Central memory CD4-positive, alpha-beta T cell (primary cell): ENCODE measurements at regions not wholly inside any gene's neighbourhood (a gene's known extent, or its start where the extent isn't known, plus 50 kb on each side); places are given as distances from the start of the nearest gene placed in this dataset.
A peak's percentile ranks its signal among the peaks of the same experiment; 100 is the strongest.

Experiments
- DNase-seq: peaks from one replicate; pipeline ENCODE4 v3.0.0; 2022

DNA sequence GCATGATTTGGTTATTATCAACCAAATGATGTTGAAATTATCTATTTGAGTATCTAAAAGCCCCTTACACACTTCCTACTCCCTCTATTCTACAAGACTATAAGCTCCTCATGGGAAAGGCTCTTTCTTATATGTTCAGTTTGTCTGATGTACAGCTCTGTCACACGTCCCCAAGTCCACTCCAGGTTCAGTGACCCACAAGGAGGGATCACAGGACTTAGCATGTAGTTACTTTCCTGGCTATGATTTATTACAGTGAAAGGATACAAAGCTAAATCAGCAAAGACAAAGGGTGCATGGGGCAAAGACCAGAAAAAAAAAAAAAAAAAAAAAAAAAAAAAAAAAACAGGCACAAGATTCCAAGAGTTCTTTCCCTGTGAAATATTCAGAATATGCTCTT, 125.6 kb upstream of the TMEM106B start:
- no peak for DNase-seq

DNA sequence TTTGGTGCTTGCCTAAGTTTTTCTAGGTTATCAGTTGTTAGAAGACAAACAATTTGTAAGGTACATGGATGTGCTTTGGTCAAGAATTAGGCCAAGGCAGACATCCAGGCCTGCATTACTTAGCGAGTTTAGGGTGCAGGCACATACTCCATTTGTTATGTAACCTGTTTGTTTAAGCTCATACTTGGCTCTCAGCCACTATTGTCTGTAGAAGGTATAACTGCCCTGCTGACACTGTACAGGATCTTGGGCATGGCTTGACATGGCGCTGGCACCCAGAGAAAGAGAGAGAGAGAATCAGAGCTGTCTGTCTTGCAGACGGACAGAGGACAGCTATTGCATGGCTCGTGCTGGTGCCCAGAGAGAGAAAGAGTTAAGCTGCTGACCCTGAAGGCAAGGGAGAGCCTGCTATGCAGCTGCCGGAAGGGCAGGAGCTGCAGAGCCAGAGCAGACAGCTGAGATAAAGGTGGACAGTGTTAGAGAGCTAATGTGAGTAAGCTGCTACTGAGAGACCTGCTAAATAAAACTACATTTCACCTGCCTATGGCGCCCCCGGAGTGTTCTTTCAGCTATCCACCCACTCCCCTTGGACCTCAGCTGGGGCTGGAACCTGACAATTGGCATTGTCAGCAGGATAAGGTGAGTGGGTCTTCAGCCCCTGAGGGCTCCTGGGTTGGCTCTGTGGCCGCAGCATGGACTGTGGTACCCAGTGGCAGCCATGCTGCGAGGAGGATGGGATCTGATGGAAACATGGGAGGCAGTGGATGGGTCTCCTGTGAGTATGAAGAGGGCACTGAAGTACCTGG, 120.9 kb upstream of the TMEM106B start:
- no peak for DNase-seq

DNA sequence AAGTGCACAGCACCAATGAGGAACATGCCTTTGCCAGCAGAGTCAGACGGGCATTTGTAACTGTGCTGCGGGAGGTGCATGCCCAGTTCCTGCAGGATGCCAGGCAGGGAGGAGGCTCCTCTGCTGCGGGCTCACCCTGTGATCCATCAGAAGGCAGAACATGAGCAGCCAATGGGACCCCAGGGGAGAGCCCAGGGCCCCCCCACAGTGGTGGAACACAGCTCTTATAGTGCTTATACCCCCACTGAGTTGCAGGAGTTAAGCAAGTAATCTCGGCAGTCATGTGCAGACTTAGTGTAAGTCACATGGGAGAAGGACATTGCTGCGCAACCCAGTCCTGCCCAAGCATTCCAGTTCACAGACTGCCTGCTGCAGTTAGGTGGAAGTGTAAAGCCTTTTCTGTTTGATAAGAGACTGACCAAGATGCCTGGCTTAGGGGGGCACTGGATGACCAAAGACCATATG, 120.3 kb upstream of the TMEM106B start:
- DNase-seq: no peak

DNA sequence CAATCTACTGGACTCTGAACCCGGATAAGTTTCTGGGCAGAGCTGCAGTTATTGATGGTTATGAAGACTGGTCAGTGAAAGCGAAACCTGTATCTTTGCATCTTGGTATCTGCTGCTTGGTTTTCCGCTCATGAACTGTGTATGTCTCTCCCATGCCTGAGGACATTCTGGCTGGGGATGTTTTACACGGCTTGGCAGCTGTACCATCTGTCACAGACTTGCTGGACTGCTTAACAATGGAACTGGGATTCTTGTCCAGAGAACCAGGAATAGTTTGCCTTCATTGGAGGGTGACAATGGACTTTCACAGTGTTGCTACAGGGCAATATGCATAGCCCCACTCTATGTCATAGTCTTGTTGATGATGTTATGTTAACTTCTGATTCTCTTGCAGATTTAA, 119.9 kb upstream of the TMEM106B start:
- DNase-seq: no peak

DNA sequence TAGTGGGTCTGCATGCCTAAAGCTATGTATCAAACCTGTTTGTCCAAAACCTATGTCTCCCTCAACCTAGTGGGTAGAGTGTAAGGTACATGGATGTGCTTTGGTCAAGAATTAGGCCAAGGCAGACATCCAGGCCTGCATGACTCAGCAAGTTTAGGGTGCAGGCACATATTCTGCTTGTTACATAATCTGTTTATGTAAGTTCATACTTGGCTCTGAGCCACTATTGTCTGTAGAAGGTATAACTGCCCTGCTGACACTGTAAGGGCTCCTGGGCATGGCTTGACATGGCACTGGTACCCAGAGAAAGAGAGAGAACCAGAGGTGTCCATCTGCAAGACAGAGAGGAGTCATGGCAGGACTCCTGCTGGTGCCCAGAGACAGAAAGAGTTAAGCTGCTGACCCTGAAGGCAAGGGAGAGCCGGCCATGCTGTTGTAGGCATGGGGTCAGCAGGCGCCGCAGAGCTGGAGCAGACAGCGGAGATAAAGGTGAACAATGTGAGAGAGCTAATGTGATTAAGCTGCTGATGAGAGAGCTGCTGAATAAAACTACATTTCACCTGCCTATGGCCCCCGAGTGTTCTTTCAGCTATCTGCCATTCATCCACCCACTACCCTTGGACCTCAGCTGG, 118.5 kb upstream of the TMEM106B start:
- no peak for DNase-seq

DNA sequence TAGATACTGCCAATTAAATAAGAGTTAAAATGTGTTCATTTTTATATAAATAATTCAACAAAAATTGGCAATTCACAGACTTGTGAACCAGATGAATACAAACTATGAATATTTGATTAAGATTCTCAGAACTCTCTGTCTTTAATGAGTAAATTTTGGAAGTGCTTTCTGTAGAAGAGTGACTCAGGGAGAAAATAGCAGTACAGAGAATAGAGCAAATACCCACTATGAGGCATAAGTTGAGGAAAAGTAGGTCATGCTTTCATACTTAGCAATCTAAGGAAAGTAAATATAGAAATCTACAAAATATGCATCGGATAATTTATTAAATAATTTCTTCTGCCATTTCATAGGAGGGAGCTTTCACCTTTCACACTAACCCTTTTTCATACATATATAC, 117.7 kb upstream of the TMEM106B start:
- DNase-seq: no peak

DNA sequence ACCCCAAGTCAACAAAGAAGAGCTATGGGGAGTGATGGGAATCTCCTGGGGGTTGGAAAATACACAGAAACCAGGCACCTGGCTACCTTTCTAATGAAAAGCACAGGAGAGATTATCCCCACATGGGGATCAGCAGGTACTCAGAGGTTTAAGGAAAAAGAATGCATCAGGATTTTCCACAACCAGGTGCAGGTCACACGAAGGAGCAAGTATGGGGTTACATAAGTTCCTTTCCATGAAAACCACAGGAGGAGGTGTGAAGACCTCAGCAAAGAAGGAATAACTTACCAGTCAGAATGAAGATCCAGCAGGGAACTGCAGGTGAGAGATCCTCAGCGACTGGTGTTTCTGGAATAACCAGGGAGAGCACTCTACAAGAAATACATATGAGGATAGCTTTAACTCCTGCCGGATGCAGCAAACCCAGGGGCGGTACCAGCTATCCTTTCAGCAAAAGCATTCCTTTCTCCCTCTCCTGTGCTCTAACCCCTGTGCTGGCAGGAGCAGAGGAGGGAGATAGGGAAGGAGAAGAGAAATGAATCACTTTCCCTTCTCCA, 116.7 kb upstream of the TMEM106B start:
- no peak for DNase-seq

DNA sequence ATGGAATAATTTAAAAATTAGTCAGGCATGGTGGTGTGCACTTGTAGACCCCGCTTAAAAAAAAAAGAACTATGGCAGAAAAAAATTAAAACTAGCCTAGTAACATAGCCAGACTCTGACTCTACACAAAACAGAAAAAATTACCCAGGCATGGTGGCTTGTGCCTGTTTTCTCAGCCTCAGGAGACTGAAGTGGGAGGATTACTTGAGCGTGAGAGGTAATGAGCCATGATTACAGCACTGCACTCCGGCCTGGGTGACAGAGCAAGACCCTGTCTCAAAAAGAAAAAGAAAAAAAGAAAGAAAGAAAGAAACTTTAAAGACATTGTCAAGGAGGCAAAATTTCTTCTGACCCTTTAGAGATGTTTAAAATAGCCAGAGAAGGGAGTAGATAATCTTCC, 109.0 kb upstream of the TMEM106B start:
- DNase-seq: no peak

DNA sequence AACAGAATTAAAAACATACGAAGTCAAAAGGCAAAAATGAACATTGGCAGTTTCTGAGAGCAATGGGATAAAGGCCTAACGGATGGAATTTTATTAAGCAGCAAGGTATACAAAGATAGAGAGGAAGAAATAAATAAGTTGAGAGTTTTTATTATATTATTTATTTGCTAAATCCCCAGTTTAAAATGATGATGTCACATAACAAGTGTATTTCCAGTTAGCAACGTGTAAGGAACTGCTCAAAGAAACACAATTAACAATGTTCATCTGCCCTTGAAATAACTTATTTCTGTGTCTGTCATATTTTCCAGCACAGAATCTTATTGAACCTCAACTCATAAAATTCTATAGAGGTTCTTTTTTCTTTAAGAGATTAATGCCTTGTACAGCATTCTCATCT, 108.6 kb upstream of the TMEM106B start:
- no peak for DNase-seq

DNA sequence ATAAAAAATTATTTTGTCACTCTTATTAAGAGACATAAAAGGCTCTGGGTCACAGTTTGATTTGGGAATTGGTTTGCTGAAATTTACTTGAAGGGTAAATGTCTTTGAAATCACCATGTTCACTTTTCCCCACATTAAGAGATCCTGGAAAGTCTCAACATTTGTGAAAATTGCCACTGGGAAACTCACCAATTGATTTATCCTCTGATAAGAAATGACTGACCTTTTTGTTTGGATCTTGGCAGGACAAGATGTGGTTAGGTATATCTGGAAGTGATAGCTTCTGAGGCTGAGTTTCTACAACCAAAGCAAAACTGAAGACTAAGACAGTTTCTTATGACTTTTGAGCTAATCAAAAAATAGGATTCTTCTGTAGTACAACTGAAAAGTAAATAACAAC, 107.1 kb upstream of the TMEM106B start:
- DNase-seq: no peak

DNA sequence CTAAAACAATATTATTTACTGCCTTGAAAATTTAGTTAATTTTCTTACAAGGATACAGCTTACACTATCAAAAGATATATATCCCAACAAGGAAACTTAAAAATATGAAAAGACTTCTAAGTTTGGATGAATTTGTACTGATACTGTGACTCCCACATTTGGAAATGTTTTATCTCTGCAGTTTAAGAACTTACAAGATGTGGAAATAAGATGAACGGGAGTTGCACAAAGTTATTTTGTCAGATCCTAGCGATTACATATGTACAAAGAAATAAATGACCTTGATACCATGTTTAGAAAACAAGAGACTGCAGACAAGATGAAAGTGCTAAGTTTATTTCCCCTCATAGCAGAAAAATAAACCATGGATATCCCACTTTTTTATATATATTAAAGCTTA, 103.7 kb upstream of the TMEM106B start:
- no peak for DNase-seq

DNA sequence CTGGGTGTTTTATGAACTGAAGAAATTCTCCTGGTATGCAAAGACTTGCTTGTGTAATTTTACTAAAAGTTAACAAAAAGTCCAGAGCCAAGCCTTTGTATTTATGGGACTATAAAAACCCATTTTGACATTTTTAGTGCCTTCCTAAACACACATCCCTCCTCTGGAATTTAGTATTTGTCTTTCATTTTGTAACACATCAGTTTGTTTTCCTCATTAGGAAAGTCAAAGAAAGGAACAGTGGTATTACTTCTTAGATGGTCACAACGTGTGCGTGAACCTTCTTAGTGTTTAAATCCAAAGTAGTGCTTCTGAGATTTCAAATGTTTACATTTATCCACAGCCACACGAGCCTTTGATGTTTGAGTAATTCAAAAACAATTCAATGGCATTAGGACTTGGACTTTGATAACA, 103.2 kb upstream of the TMEM106B start:
- no peak for DNase-seq

DNA sequence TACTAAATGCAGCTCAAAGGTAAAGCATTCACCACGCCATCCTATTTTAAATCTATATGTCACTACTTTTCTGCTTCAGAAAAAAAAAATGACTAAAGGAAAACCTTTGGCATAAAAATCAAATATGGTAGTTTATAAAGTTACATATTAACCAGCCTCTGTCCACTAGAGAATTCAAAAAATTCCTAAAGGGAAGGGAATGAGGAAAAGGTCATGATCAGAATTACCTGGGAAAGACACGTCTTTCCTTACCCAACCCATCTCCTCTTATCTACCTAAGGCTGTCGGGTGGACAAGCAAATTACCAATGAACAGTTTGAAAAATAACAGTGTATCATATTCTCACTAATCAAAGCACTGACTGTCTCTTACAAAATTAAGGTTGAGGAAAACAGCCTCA, 100.7 kb upstream of the TMEM106B start:
- DNase-seq: no peak

DNA sequence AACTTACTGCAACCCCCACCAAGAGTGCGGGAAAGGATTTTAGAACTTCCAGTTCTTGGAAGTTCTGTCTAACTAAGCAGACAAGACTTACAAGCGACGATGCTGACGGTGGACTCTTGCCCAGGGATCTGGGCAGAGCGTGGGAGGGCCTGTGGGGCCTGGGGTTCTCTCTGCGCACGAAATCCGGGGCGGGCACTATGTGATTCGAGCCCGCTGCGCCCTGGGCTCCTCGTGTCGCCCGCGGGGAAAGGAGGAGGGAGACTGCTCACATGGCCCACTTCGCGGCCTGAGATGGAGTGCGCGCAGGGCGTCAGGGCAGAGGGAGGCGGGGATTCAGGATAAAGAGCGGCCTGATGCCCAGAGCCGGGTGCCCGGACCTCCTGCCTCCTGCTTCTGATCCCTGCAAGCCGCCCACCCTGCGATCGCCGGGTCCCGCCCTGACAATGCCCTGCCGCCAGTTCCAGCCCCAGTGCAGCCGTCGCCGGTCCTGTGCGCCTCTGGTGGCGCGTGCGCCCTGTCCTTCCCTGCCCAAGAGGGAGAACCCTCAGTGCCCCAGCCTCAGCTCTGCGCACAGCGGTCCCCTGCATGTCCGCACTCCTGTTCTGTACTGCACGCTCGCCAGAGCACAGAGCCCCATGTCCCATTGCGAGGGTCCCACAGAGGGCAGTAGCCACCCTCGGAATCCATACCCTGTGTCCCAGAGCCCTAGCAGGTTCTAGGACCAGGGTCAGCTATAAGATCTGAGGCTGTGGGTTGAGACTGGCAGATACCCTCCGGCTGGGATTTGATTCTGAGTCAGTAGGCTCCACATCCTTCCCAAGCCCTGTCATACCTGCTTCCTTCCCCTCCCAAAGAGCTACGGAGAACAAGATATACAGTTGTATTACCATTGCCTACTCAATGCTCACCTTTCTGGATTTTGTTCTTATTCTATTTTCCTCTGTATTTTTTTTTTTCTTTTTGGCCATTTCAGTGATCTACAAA, 99.4 kb upstream of the TMEM106B start:
- peak; percentile 11 for DNase-seq

DNA sequence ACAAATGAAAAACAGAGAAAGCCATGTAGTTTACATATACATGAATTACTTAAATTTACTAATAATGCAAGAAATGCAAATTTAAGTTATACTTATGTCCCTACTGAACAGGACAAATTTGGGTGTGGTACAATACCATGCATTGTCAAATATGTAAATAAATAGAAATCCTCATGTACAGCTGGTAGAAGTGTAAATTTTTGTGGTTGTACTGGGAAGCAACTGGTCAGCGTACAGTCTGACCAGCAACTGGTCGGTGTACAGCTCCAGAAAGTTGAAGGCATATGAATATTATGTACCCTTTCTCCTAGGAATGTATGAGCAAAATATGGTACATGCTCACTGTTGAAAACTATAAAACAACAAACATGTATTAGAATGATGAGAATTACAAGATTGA, 93.9 kb upstream of the TMEM106B start:
- no peak for DNase-seq

DNA sequence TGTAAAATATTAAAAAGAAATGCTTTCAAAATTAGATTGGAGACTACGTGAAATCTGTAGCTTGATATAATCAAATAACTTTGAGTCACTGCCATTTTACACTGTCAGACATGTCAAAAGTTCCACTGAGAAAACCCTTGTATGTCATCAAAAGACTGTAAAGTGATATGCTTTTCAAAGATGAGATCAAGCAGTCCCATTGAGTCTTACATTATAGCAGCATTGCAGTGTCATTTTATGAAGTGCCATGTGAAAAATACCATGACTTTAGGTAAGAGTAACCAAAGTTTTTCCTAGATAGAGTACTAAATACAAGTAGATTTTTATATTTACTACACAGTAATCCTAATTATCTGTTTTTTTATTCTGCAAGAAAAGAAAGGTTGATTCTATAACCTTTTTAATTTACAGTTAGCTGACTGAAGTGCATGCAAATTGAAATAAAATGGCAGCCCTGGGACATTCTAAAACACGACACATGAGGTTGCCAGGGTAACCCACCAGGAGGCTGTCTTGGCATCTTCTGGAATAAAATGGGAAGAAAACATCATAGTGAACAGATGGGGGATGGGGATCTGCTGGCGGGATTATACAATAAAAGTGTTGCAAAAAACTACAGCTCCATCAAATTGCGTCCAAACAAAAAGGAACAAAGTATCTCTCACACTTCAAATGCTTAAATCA, 91.3 kb upstream of the TMEM106B start:
- DNase-seq: no peak

DNA sequence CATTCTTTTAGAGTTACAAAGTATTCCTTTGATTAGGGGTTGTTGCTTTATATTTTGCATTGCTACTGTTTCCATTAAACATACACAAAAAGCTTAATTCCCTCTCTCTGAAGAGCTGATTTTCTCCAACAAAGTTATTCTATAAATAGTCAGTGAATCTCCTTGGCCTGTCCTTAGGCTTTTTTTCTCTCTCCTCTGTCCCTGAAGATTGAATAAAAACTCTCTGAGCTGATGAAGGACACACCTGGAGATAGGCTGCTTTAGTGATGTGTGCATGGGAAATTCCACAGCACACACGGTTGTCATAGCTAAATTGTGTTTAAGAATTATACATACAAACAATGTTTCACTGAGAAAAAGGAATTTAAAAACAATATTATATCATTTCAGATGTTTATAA, 90.5 kb upstream of the TMEM106B start:
- no peak for DNase-seq

DNA sequence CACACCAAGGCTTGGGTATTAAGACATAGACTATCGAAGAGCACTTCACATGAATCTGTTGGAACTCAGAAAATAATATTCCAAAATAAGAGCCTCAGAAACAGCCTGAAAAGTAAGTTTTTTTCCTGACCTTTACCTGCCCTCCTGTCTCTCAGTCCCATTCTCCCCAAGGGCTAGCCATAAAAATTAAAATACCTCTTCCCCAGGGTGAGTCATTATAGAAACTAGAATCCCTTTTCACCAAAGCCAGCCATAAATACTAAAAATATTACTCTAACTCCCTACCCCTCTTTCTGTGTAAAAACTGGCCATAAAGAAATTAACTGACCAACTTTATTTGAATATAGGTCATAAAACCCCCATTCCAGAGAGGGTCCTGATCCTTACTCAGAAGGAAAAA, 87.9 kb upstream of the TMEM106B start:
- no peak for DNase-seq

DNA sequence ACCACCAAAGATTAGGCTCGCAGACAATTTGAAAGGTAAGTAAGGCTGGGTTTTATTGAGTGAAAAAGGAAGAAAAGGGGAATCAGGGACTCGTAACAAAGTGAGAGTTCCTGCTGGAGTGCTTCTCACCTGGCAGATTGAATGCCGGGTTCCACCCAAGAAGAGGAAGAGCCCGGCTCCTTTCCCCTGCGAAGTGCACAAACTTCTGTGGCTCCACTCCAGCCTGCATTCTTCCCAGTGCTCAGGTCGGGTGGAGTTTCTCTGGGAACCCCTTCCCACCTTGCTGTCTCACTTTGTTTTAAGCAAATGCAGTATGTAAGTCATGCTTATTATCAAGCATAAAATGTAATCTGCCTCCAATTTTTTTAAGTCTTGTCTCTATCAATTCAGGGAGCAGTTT, 87.1 kb upstream of the TMEM106B start:
- DNase-seq: no peak

DNA sequence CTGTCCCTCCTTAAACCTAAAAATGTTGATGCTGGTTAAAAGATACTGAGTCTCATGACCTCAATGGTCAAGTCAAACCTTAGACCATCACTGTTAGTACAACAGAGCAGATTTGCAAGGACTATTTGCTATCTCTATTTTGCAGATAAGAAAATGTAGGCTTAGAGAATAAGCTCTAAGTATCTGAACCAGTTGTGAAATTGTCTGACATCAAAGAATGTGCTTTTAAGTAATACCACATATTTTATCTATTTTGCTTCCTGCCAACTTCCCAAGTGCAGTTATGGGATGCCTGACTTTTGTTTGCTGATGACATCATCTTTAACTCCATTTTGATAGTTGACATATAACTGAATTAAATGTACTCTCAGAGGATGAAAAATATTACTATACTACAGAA, 83.6 kb upstream of the TMEM106B start:
- DNase-seq: no peak

DNA sequence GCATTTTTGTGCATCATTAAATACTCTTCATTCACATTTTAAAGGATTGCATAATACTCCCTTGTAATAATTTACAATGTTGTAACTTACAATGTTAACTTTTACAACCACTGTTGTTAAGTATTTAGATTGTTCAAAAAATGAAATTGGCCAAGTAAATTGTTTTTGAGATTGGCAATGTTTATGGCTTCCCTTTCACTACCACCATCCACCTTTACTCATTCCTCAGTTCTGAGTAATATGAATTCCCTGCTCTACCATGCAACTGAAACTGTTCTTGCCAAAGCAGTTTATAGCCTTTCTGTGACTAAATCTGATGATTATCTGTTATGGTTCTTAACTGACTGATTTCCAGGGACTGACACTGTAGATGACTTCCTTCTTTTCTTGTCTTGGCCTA, 80.5 kb upstream of the TMEM106B start:
- no peak for DNase-seq

DNA sequence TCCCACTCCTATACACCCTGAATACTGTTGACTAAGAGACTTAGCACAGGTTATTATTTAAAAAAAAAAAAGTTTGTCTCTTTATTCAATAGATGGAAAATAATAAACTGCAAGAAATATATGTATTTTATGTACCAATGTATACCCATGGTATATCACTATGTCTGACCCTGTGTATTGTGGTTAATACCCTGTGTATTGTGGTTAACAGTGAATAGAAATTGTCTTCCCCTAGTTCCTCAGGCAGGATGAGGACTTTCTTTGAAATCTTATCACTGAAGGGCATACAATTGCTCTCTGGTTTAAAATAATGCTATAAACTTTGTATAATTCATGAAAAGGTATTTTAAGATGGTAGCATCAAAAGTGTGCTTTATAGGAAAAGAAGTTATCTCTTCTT, 80.0 kb upstream of the TMEM106B start:
- DNase-seq: no peak

DNA sequence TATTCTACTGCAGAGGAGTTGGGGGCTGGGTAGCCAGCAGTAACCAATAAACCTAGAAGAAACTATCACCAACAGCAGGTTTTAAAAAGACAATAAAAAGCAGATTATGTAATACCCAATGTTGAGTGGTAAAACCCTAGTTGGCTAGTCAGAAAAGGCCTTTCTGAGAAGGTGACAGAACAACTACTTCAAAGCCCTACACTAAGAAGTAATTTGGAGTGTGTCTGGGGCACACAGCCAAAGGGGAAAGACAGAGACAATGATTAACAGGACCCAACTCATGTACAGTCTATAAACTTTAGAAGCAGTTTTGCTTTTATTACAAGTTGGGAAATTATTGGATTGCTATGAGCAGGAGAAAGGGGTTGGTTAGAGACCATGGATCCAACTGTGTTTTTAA, 77.2 kb upstream of the TMEM106B start:
- no peak for DNase-seq
